ENCODE measurements at regions not wholly inside any gene's neighbourhood (a gene's known extent, or its start where the extent isn't known, plus 50 kb on each side); places are given as distances from the start of the nearest gene placed in this dataset.

DNA sequence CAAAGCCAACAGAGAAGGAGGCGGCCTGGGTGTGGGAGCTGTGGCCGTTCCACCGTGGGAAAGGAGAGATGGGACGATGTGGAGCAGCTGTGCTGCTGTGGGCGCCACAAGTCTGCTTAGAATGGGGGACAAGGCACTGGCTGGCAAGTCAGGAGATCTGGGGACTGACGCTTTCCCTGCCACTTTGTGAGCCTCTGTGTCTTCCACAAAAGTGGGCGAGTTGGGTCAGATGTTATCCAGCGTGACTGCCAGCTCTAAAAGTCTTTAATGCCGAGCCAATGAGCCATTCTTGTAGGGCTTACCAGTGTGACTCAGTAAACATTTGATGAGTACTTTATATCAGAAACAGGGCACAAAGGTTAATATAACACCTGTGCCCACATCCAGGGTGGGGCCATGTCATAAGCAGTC, 113.6 kb upstream of the MGAT5 start:
- TF ChIP-seq CTCF (IDR thresholded peaks at IDR 0.05) (no peak), POLR2A (IDR thresholded peaks at IDR 0.05) (peak in 2 of 3 donors; percentile 21 to 44)
